GM12873 (cell line): ENCODE measurements at regions not wholly inside any gene's neighbourhood (a gene's known extent, or its start where the extent isn't known, plus 50 kb on each side); places are given as distances from the start of the nearest gene placed in this dataset.

Experiments
- CTCF ChIP-seq: IDR thresholded peaks from 2 replicates; pipeline ENCODE4 v1.5.1; 2012; ENCODE audit warnings: low read depth, mild to moderate bottlenecking, moderate library complexity, low read length, control low read depth; ENCODE audit not compliant: insufficient read depth; ENCODE audit errors: missing control alignments

- TF ChIP-seq CTCF, result peak; percentile 77
These were observed 65.2 kb downstream of the CCDC195 start for GRCh38 chr2:224650815-224651439.

- TF ChIP-seq CTCF, result peak; percentile 79
These were observed 61.2 kb upstream of the CUL3 start for GRCh38 chr2:224646242-224646846.

- no peak for TF ChIP-seq CTCF
These were observed 60.6 kb upstream of the CUL3 start for GRCh38 chr2:224645722-224646121.

- TF ChIP-seq CTCF, result no peak
These were observed 55.5 kb upstream of the CUL3 start for GRCh38 chr2:224640679-224641078.

- no peak for TF ChIP-seq CTCF
These were observed 53.2 kb upstream of the CUL3 start for GRCh38 chr2:224638301-224638823.
